OCI-LY7 (cell line): ENCODE measurements at regions not wholly inside any gene's neighbourhood (a gene's known extent, or its start where the extent isn't known, plus 50 kb on each side); places are given as distances from the start of the nearest gene placed in this dataset.

Experiments
- EZH2phosphoT487 ChIP-seq: fragments of 200-600 bp; sonication (generic); IDR thresholded peaks from 2 replicates; pipeline ENCODE4 v1.6.1; 2018; ENCODE audit warnings: low read depth, borderline replicate concordance, mild to moderate bottlenecking, mixed run types, antibody characterized with exemption, low read length, moderate library complexity, mixed read lengths
- TF ChIP-seq, protein P1 (sequence below): fragments of 200-600 bp; sonication (generic); conservative IDR thresholded peaks from 2 replicates; pipeline ENCODE4 v1.5.1; 2014; ENCODE audit warnings: mild to moderate bottlenecking, antibody characterized with exemption, low read length, moderate library complexity, mixed read lengths

DNA sequence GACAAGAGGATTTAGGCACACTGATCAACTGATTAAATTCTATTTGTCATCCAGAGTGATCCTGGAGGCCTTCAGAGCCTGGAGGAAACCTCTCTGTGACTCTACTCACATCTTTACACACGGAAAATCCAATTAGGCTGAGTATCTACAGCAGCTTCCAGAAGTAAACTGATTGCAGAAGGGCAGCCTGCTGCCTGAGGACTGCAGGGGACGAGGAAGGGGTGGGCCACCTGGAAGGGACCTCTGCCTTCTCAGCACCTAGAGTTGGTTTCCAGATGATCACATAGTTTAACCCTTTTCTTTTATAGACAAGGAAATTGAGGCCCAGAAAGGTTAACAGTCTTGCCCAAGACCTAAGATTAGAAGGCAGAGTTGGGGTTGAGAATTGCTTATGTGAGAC lies 206.1 kb downstream of the DAD1 start:
- TF ChIP-seq, protein P1, sequence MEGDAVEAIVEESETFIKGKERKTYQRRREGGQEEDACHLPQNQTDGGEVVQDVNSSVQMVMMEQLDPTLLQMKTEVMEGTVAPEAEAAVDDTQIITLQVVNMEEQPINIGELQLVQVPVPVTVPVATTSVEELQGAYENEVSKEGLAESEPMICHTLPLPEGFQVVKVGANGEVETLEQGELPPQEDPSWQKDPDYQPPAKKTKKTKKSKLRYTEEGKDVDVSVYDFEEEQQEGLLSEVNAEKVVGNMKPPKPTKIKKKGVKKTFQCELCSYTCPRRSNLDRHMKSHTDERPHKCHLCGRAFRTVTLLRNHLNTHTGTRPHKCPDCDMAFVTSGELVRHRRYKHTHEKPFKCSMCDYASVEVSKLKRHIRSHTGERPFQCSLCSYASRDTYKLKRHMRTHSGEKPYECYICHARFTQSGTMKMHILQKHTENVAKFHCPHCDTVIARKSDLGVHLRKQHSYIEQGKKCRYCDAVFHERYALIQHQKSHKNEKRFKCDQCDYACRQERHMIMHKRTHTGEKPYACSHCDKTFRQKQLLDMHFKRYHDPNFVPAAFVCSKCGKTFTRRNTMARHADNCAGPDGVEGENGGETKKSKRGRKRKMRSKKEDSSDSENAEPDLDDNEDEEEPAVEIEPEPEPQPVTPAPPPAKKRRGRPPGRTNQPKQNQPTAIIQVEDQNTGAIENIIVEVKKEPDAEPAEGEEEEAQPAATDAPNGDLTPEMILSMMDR: no peak
- TF ChIP-seq EZH2phosphoT487: no peak
